GM12878 (cell line): ENCODE measurements at regions not wholly inside any gene's neighbourhood (a gene's known extent, or its start where the extent isn't known, plus 50 kb on each side); places are given as distances from the start of the nearest gene placed in this dataset.

ENCODE experiments used
- ATAC-seq: fragments of 200-7000 bp; cut with Tn5 transposase; 3 replicates; pipeline ENCODE4 v1.9.1; 2020; ENCODE audit warnings: mild to moderate bottlenecking, moderate library complexity
- BruUV-seq: library from RNA; stranded (reverse); fragments of 400-500 nt; replicated peaks from 2 replicates; lab custom pipeline; 2021; lab: Mats Ljungman, UMichigan
- CTCF ChIA-PET: fragments of 300-600 bp; sonication (Branson Sonifier 250); formaldehyde crosslinking; extraction: SDS; loops from one replicate; lab custom pipeline; 2021; ENCODE audit warnings: inconsistent platforms; lab: Yijun Ruan, JAX
- POLR2A ChIA-PET: fragments of 350-600 bp; formaldehyde crosslinking; extraction: SDS; loops from one replicate; lab custom pipeline; 2021; ENCODE audit warnings: inconsistent platforms; lab: Charles Lee
- RAD21 ChIA-PET: fragments of 300-600 bp; sonication (Branson Sonifier 250); formaldehyde crosslinking; loops from one replicate; lab custom pipeline; 2023; ENCODE audit warnings: antibody characterized with exemption; ENCODE audit not compliant: unreplicated experiment; lab: Charles Lee
- SMC1A ChIA-PET: fragments of 300-600 bp; sonication (Branson Sonifier 250); formaldehyde crosslinking; loops from one replicate; lab custom pipeline; 2023; ENCODE audit not compliant: unreplicated experiment, uncharacterized antibody; lab: Charles Lee
- DNase-seq: peaks from one replicate; pipeline ENCODE4 v3.0.0-alpha.2; 2011; ENCODE audit warnings: low read depth, low spot score
- FAIRE-seq: peaks from 3 replicates; lab custom pipeline; 2011; peaks lifted over from hg19 to GRCh38; lab: Jason Lieb, UNC
- H2AFZ ChIP-seq: 2 replicates; pipeline ENCODE4 v1.6.0; 2011; ENCODE audit warnings: low read depth, low read length, control low read depth; ENCODE audit not compliant: control insufficient read depth
- H3K27ac ChIP-seq: 2 replicates; pipeline ENCODE4 v1.5.1; 2011; ENCODE audit warnings: control low read depth; ENCODE audit not compliant: control insufficient read depth, insufficient read depth
- H3K27me3 ChIP-seq, 2 experiments: replicated peaks in 1 of 2; 2 replicates each; pipeline versions ENCODE4 v1.6.0 to v1.6.1; 2011; ENCODE audit warnings: low read length in 1 of 2; ENCODE audit not compliant: control insufficient read depth in 2 of 2, insufficient read depth in 2 of 2
- H3K36me3 ChIP-seq, 2 experiments: 2 replicates each; pipeline ENCODE4 v1.5.1; 2011; ENCODE audit warnings: low read length in 1 of 2; ENCODE audit not compliant: control insufficient read depth in 2 of 2, insufficient read depth in 2 of 2
- H3K4me1 ChIP-seq: 2 replicates; pipeline ENCODE4 v1.6.1; 2011; ENCODE audit warnings: mild to moderate bottlenecking, low read length, moderate library complexity, mixed read lengths; ENCODE audit not compliant: control insufficient read depth, insufficient read depth
- H3K4me2 ChIP-seq: 2 replicates; pipeline ENCODE4 v1.6.0; 2011; ENCODE audit warnings: control low read depth; ENCODE audit not compliant: control insufficient read depth, insufficient read depth
- H3K4me3 ChIP-seq: fragments of 200-600 bp; sonication (generic); 2 replicates; pipeline ENCODE4 v1.5.1; 2016
- H3K79me2 ChIP-seq: 2 replicates; pipeline ENCODE4 v1.6.0; 2011; ENCODE audit warnings: low read length; ENCODE audit not compliant: control insufficient read depth, insufficient read depth
- H3K9ac ChIP-seq: 2 replicates; pipeline ENCODE4 v1.8.0; 2011; ENCODE audit warnings: low read length, control low read depth, mixed read lengths; ENCODE audit not compliant: control insufficient read depth, insufficient read depth
- H3K9me3 ChIP-seq: replicated peaks from 3 replicates; pipeline ENCODE4 v1.5.1; 2011; ENCODE audit warnings: mild to moderate bottlenecking, low read length; ENCODE audit not compliant: control insufficient read depth, insufficient read depth
- H4K20me1 ChIP-seq: 2 replicates; pipeline ENCODE4 v1.6.0; 2011; ENCODE audit not compliant: control insufficient read depth, insufficient read depth
- BACH1 ChIP-seq: fragments of 450-650 bp; IDR thresholded peaks from 2 replicates; pipeline ENCODE4 v1.6.1; 2017; ENCODE audit warnings: mild to moderate bottlenecking, borderline replicate concordance
- CREM ChIP-seq: IDR thresholded peaks from 2 replicates; pipeline ENCODE4 v1.6.1; 2014; ENCODE audit warnings: antibody characterized with exemption, low read depth
- FOXK2 ChIP-seq: fragments of 450-650 bp; IDR thresholded peaks from 2 replicates; pipeline ENCODE4 v1.6.1; 2017; ENCODE audit warnings: mild to moderate bottlenecking, moderate library complexity
- KAT2A ChIP-seq: conservative IDR thresholded peaks from 2 replicates; pipeline ENCODE4 v1.6.1; 2011; ENCODE audit warnings: low read depth, low read length; ENCODE audit not compliant: control insufficient read depth
- MTA2 ChIP-seq: fragments of 450-650 bp; IDR thresholded peaks from 2 replicates; pipeline ENCODE4 v1.6.1; 2016; ENCODE audit warnings: low read depth, mild to moderate bottlenecking, moderate library complexity
- NRF1 ChIP-seq: conservative IDR thresholded peaks from 2 replicates; pipeline ENCODE4 v1.6.1; 2011; ENCODE audit warnings: mild to moderate bottlenecking, low read depth, low read length, improper control_type of control experiment
- PKNOX1 ChIP-seq: fragments of 450-650 bp; IDR thresholded peaks from 2 replicates; pipeline ENCODE4 v1.6.1; 2016; ENCODE audit warnings: mild to moderate bottlenecking
- POLR2A ChIP-seq: IDR thresholded peaks from 2 replicates; pipeline ENCODE4 v1.6.1; 2011; ENCODE audit warnings: low read depth, mild to moderate bottlenecking, low read length
- PRDM15 ChIP-seq: fragments of 450-650 bp; formaldehyde crosslinking; IDR thresholded peaks from 2 replicates; pipeline ENCODE4 v1.4.0; 2020; ENCODE audit warnings: mild to moderate bottlenecking, moderate library complexity
- ZNF687 ChIP-seq: fragments of 450-650 bp; IDR thresholded peaks from 2 replicates; pipeline ENCODE4 v1.6.1; 2017; ENCODE audit warnings: mild to moderate bottlenecking, moderate library complexity
- WGBS: methylation state at CpG from one replicate; pipeline ENCODE4 v1.1.6; 2016; ENCODE audit warnings: low lambda C conversion rate; ENCODE audit not compliant: insufficient replicate concordance, insufficient coverage; ENCODE audit errors: missing lambda C conversion rate; 5-methylcytosine and 5-hydroxymethylcytosine counted together
- in situ Hi-C: fragments of 300-500 bp; cut with MboI; formaldehyde crosslinking; loops from 9 replicates; pipeline ENCODE4 v1.14.3; 2018; ENCODE audit warnings: mixed read lengths
- intact Hi-C: fragments of 100-400 bp; cut with micrococcal nuclease; formaldehyde crosslinking; loops from one replicate; pipeline ENCODE4 v1.14.2; 2022; ENCODE audit not compliant: unreplicated experiment

GRCh38 chr9:108083160-108083750, 593.7 kb upstream of the KLF4 start:
- TF ChIP-seq PRDM15 (CRISPR knock-in tag) = no peak
- no peak for TF ChIP-seq BACH1
- TF ChIP-seq FOXK2 = no peak
- no peak for TF ChIP-seq MTA2
- TF ChIP-seq KAT2A = no peak
- no peak for TF ChIP-seq NRF1
- no peak for TF ChIP-seq ZNF687
- TF ChIP-seq CREM = no peak
- TF ChIP-seq POLR2A = no peak
- no peak for TF ChIP-seq PKNOX1
- no peaks in the 10 kb centered on the region for H3K4me1 ChIP-seq
- no peak overlapping the region for H2AFZ ChIP-seq
- H4K20me1 ChIP-seq = no peaks in the 10 kb centered on the region
- H3K27me3 ChIP-seq = no peaks in the 10 kb centered on the region
- intact Hi-C loops = no loop called here
- in situ Hi-C loops = no loop called here
- H3K9ac ChIP-seq = no peak overlapping the region
- ChIA-PET RAD21 (no interaction called here), CTCF (no interaction called here), SMC1A (no interaction called here), POLR2A (no interaction called here)
- BruUV-seq = no TSS peak
- no peak for ATAC-seq
- no peak for DNase-seq
- H3K9me3 ChIP-seq = no peaks in the 10 kb centered on the region
- WGBS = 2% methylated on average over 6 of the region's 6 CpGs
- no peak overlapping the region for H3K4me3 ChIP-seq
- H3K27ac ChIP-seq = no peak overlapping the region
- no peak for FAIRE-seq
- no peaks in the 10 kb centered on the region for H3K79me2 ChIP-seq
- no peak overlapping the region for H3K4me2 ChIP-seq
- H3K36me3 ChIP-seq = no peaks in the 10 kb centered on the region
